HEK293T (cell line): ENCODE measurements at regions not wholly inside any gene's neighbourhood (a gene's known extent, or its start where the extent isn't known, plus 50 kb on each side); places are given as distances from the start of the nearest gene placed in this dataset.

Experiments used
- CTCF ChIA-PET: fragments of 350-600 bp; formaldehyde crosslinking; extraction: SDS; loops from one replicate; lab custom pipeline; 2021; ENCODE audit warnings: antibody characterized with exemption, inconsistent platforms; lab: Yijun Ruan, JAX
- POLR2A ChIA-PET: fragments of 350-600 bp; formaldehyde crosslinking; extraction: SDS; loops from one replicate; lab custom pipeline; 2020; ENCODE audit warnings: antibody characterized with exemption, inconsistent platforms; lab: Yijun Ruan, JAX
- DNase-seq: peaks from one replicate; pipeline ENCODE4 v3.0.0; 2012; ENCODE audit warnings: mixed read lengths; ENCODE audit errors: extremely low spot score
- ARNT ChIP-seq: fragments of 450-650 bp; IDR thresholded peaks from 2 replicates; pipeline ENCODE4 v1.6.1; 2017; ENCODE audit warnings: mild to moderate bottlenecking
- BHLHE40 ChIP-seq: fragments of 450-650 bp; IDR thresholded peaks from 2 replicates; pipeline ENCODE4 v1.6.1; 2016; ENCODE audit warnings: mild to moderate bottlenecking, moderate library complexity, borderline replicate concordance
- CTBP1 ChIP-seq: fragments of 450-650 bp; IDR thresholded peaks from 2 replicates; pipeline ENCODE4 v1.6.1; 2016; ENCODE audit warnings: borderline replicate concordance
- ELF4 ChIP-seq: fragments of 450-650 bp; IDR thresholded peaks from 2 replicates; pipeline ENCODE4 v1.6.1; 2017; ENCODE audit warnings: antibody characterized with exemption
- FOXA1 ChIP-seq: fragments of 450-650 bp; IDR thresholded peaks from 2 replicates; pipeline ENCODE4 v1.6.1; 2016; ENCODE audit warnings: mild to moderate bottlenecking
- FOXK2 ChIP-seq: fragments of 450-650 bp; IDR thresholded peaks from 2 replicates; pipeline ENCODE4 v1.6.1; 2016; ENCODE audit warnings: mild to moderate bottlenecking
- FOXM1 ChIP-seq: fragments of 450-650 bp; IDR thresholded peaks from 2 replicates; pipeline ENCODE4 v1.6.1; 2017; ENCODE audit warnings: mild to moderate bottlenecking, borderline replicate concordance
- HDGF ChIP-seq: fragments of 450-650 bp; IDR thresholded peaks from 2 replicates; pipeline ENCODE4 v1.6.1; 2017; ENCODE audit warnings: antibody characterized with exemption, borderline replicate concordance
- L3MBTL2 ChIP-seq: fragments of 450-650 bp; conservative IDR thresholded peaks from 2 replicates; pipeline ENCODE4 v1.6.1; 2016; ENCODE audit warnings: mild to moderate bottlenecking
- LEF1 ChIP-seq: fragments of 450-650 bp; IDR thresholded peaks from 2 replicates; pipeline ENCODE4 v1.6.1; 2017; ENCODE audit warnings: mild to moderate bottlenecking, borderline replicate concordance
- NFRKB ChIP-seq: fragments of 450-650 bp; IDR thresholded peaks from 2 replicates; pipeline ENCODE4 v1.6.1; 2016; ENCODE audit warnings: mild to moderate bottlenecking, moderate library complexity
- SP1 ChIP-seq: fragments of 450-650 bp; IDR thresholded peaks from 2 replicates; pipeline ENCODE4 v1.6.1; 2017
- SUZ12 ChIP-seq: fragments of 450-650 bp; IDR thresholded peaks from 2 replicates; pipeline ENCODE4 v1.6.1; 2016; ENCODE audit warnings: mild to moderate bottlenecking
- TARDBP ChIP-seq: fragments of 450-650 bp; IDR thresholded peaks from 2 replicates; pipeline ENCODE4 v1.6.1; 2016
- ZNF384 ChIP-seq: fragments of 450-650 bp; IDR thresholded peaks from 2 replicates; pipeline ENCODE4 v1.6.1; 2016
- TF ChIP-seq, protein P1 (sequence below): fragments of 450-650 bp; IDR thresholded peaks from 2 replicates; pipeline ENCODE4 v1.6.1; 2016

DNA sequence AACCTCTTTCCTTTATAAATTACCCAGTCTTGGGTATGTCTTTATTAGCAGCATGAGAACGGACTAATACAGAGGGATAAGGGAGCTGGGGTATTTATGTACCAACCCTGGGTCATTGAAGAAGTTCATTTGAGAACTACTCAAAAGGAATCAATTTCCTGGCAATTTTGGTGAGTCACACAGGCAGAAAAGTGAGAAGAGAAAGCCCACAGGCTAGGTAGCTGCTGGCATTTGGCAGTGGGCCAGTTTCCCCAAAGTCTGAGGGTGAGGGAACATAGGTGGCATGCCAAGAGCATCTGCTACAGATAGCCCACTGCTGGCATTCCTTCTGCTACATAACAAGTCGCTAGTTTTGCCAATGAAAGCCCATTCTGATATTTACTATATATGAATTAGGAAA is 411.2 kb downstream of the MID1IP1 start:
- TF ChIP-seq, protein P1, sequence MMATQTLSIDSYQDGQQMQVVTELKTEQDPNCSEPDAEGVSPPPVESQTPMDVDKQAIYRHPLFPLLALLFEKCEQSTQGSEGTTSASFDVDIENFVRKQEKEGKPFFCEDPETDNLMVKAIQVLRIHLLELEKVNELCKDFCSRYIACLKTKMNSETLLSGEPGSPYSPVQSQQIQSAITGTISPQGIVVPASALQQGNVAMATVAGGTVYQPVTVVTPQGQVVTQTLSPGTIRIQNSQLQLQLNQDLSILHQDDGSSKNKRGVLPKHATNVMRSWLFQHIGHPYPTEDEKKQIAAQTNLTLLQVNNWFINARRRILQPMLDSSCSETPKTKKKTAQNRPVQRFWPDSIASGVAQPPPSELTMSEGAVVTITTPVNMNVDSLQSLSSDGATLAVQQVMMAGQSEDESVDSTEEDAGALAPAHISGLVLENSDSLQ: no peak
- TF ChIP-seq LEF1 (no peak), NFRKB (no peak), BHLHE40 (no peak), FOXM1 (no peak)
- ChIA-PET POLR2A (no interaction called here), CTCF (no interaction called here)
- DNase-seq: no peak

GRCh38 chrX:39214387-39215126 is 413.3 kb downstream of the MID1IP1 start:
- DNase-seq: no peak
- ChIA-PET POLR2A (no interaction called here), CTCF (no interaction called here)
- TF ChIP-seq HDGF (no peak), CTBP1 (no peak), SP1 (no peak), FOXK2 (no peak), ELF4 (no peak), TARDBP (no peak), ARNT (no peak), BHLHE40 (no peak), NFRKB (no peak)
- TF ChIP-seq, protein P1: no peak

DNA sequence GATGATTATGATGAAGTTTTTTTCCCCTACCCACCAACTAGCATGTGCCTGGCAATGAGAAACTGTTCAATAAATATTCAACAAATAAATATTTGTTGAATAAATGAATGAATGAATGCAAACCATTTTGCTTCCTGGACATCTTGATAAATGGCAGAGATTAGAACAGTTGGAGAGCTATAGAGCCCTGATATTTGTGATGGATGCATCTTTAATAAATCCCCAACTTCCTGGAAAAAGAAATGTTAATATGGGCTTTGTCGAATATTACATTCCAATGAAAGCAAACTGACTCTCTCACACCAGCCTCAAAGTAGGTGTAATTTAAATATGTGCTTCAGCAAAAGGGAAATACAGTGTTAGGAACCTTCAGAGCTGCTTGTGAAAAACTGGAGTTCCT is 419.7 kb downstream of the MID1IP1 start:
- POLR2A ChIA-PET: no interaction called here
- CTCF ChIA-PET: no interaction called here
- no peak for DNase-seq
- TF ChIP-seq NFRKB: no peak
- no peak for TF ChIP-seq SP1
- TF ChIP-seq, protein P1: no peak
- no peak for TF ChIP-seq ZNF384
- no peak for TF ChIP-seq ELF4
- TF ChIP-seq ARNT: no peak
- no peak for TF ChIP-seq SUZ12
- TF ChIP-seq FOXK2: no peak
- no peak for TF ChIP-seq L3MBTL2
- no peak for TF ChIP-seq CTBP1
- no peak for TF ChIP-seq TARDBP
- TF ChIP-seq FOXM1: no peak

DNA sequence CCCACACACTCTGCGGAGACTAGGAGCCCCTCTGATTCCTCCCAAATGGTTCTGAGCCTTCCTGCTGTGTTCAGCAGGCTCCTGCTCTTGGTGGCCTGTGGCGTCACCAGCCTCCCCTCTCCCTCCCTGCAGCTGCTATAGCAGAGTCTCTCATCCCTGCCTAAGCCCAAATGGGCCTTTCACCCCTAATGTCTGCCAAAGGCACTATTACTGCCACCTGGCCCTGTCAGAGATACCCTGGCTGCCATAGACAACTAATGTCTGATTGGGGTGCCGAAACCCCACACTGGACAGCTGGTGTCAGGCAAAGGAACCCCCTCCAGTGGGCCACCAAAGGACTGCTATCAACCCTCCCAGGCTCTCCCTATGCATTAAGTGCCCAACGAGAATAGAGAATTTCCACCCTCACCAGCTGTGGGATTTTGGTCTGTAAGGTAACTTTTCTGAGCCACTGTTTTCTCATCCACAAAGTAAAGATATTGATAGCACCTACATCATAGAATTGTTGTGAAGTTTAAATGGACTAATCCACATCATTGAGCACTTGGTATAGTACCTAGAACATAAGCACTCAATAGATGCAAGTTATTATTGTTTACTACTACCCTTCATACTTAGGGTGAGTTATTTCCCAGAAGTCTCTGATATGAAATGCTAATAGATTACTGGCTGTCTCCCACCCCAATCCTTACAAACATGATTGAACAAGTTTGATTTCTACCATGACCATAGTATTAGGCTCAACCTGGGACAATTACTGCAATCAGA is 421.3 kb downstream of the MID1IP1 start:
- CTCF ChIA-PET: no interaction called here
- no peak for DNase-seq
- POLR2A ChIA-PET: no interaction called here
- TF ChIP-seq FOXM1: no peak
- no peak for TF ChIP-seq FOXK2
- TF ChIP-seq NFRKB: no peak
- no peak for TF ChIP-seq L3MBTL2
- TF ChIP-seq LEF1: no peak
- TF ChIP-seq ELF4: no peak
- no peak for TF ChIP-seq ARNT
- no peak for TF ChIP-seq FOXA1
- no peak for TF ChIP-seq ZNF384
- TF ChIP-seq SUZ12: no peak
- no peak for TF ChIP-seq CTBP1
- no peak for TF ChIP-seq TARDBP
- TF ChIP-seq, protein P1: no peak

DNA sequence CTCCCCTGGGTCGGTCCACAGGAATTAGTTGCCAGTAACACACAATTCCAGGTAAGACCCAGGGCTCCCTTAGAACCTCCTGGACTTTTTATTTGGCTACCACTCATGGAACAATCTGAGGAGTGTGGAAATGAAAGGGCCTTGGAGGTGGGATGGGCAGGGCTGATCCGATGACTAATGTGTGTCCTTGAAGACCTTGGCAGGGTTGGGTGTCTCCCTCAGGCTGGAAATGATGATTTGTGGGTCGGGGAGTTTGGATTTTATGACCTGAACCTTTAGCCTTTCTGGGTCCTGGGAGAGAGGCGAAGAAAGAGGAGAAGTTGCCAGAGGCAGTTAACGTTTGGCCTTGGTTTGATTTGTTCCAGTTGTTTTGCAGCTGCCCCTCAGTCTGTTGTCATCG is 425.0 kb downstream of the MID1IP1 start:
- TF ChIP-seq FOXK2: no peak
- TF ChIP-seq CTBP1: no peak
- TF ChIP-seq SUZ12: no peak
- TF ChIP-seq, protein P1: no peak
- TF ChIP-seq HDGF: no peak
- no peak for TF ChIP-seq L3MBTL2
- TF ChIP-seq SP1: no peak
- no peak for TF ChIP-seq LEF1
- TF ChIP-seq TARDBP: no peak
- TF ChIP-seq ZNF384: no peak
- TF ChIP-seq ARNT: no peak
- TF ChIP-seq BHLHE40: no peak
- no peak for TF ChIP-seq NFRKB
- ChIA-PET POLR2A (no interaction called here), CTCF (no interaction called here)
- DNase-seq: no peak
